HG03159 (cell line): ENCODE measurements at regions not wholly inside any gene's neighbourhood (a gene's known extent, or its start where the extent isn't known, plus 50 kb on each side); places are given as distances from the start of the nearest gene placed in this dataset.

Experiments used
- ATAC-seq: cut with Tn5 transposase; IDR thresholded peaks from one replicate; pipeline ENCODE4 v1.9.1; 2021; ENCODE audit warnings: mild to moderate bottlenecking, moderate library complexity; ENCODE audit not compliant: unreplicated experiment

GRCh38 chr2:199707593-199708185 lies 143.3 kb downstream of the FTCDNL1 start:
- no peak for ATAC-seq

DNA sequence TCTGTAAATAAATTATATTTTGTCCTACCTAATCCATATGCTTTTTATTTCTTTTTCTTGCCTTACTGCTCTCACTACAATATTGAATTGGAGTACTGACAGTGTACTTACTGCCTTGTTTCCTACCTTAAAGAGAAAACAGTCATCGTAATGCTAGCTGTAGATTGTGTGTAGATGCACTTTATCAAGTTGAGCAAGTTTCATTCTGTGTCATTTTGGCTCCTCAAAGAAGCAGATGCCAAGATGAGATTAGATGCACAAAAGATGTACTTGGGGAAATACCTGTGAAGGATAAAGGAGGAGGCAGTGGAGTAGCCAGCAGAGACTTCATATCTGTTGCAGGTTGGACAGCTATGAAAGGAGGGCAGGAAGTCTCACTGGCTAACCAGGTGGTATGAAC lies 145.5 kb downstream of the FTCDNL1 start:
- ATAC-seq: no peak

DNA sequence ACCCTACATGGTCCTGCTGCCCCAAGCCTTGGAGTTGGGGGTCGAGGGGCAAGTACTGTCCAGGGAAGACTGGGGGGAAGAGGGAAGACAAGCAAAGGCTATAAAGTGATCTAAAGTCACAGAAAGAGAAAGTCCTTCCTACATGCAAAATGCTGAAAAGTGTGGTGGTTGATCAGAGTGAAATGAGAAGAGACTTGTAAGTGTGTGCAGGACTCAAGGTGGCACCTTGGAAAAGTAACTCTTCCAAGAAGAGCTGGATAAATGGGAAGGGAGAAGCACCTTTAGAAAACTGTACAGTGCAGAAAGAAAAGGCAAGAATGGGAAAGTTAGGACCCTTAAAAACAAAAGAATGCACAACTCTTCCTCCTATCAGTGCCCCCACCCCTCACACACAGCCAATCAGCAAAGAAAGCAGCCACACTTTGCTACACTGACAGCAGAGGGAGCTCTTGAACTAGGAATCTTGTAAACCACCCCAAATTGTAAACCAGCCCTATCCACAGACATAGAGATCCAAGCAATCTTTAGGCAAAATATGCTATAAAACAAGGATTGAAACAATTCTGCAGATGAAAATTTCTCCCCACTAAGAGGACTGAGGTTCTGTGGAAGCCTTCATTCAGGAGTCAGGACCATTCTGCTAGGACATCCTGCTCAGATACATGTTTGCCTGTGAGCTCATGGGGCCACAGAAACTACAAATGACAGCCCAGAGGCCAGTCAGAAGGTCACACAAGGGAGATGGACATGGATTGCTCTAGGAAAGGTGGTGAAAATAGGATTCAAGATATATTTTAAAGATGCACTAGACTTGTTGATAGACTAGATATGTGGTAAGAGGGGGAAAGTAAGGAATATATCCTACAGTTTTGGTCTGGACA lies 146.4 kb downstream of the FTCDNL1 start:
- no peak for ATAC-seq

DNA sequence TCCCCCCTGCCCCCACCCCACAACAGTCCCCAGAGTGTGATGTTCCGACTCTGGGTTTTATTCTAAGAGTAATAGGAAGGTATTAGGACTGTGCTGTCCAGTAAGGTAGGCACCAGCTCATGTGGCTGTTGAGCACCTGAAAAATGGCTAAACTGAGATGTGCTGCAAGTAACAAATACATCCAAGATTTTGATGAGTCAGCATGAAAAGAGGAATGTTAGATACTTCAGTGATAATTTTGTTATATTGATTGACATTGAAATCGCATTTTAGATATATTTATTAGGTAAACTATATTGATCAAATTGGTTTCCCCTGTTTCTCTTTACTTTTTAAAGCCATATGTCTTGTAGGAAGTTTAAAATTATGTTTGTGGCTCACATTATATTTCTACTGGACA lies 147.8 kb downstream of the FTCDNL1 start:
- no peak for ATAC-seq

DNA sequence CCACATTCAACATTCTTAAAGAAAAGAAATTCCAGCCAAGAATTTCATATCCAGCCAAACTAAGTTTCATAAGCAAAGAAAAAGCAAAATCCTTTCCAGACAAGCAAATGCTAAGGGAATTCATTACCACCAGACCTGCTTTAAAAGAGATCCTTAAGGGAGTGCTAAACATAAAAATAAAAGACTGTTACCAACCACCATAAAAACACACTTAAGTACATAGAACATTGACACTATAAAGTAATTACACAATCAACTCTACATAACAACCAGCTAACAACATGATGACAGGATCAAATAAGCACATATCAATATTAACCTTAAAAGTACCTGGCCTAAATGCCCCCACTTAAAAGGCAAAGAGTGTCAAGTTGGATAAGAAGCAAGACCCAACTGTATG lies 153.5 kb downstream of the FTCDNL1 start:
- ATAC-seq: no peak

GRCh38 chr2:199696048-199696447 lies 154.9 kb downstream of the FTCDNL1 start:
- ATAC-seq: no peak

DNA sequence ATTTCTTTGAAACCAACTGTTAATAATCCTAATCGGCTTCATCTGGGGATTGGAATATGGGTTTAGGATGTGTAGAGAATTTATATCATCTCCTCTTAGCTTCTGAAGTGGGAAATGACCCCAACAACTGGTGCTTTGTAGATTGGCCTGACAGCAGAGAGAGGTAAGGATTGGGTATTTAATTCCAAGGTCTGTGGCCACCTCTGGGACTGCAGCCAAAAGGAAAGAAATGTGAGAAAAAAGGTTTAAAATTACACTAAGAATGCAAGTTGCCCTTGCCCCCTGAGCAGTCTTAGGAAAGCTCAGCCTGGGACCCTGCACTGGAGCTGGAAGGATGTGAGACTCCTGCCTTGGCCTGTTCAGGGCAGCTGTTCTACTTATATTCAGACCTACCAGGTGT lies 157.1 kb downstream of the FTCDNL1 start:
- ATAC-seq: no peak

GRCh38 chr2:199692489-199692888 lies 158.5 kb downstream of the FTCDNL1 start:
- no peak for ATAC-seq

DNA sequence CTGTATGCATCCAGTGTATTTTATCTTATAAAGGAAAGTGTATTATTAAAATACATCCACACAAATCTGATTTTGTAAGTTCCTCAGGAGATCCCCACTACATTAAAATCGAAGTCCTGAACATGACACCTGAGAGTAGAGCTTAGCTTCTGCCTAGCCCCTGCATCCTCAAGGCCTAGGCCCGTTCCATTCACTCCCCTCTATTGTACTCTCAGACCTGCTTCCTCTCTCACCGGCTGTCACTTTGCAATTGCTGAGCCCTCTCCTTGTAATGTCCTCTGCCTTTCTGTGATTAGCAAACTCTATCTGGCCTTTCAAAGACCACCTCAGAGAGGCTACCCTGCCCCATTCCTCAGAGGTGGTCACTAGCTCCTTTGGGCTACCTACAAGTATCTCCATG lies 160.8 kb downstream of the FTCDNL1 start:
- no peak for ATAC-seq

- no peak for ATAC-seq
These were observed 165.3 kb downstream of the FTCDNL1 start for GRCh38 chr2:199685669-199686068.

- no peak for ATAC-seq
These were observed 166.2 kb downstream of the FTCDNL1 start for GRCh38 chr2:199684832-199685231.

- ATAC-seq: no peak
These were observed 166.8 kb downstream of the FTCDNL1 start for GRCh38 chr2:199684168-199684567.

DNA sequence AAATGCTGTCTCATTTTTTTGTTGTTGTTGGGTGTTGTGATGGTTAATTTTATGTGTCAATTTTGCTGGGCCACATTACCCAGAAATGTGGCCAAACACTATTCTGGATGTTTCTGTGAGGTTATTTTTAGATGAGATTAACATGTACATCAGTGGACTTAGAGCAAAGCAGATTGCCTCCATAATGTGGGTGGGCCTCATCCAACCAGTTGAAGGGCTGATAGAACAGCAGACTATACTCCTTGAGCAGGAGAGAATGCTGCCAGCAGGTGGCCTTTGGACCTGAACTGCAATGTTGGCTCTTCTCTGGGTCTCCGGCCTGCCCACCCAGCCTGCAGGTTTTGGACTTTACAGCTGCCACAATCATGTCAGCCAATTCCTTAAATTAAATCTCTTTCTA lies 169.0 kb downstream of the FTCDNL1 start:
- ATAC-seq: no peak

GRCh38 chr2:199680482-199680881 lies 170.5 kb downstream of the FTCDNL1 start:
- ATAC-seq: no peak

GRCh38 chr2:199679883-199680282 lies 171.1 kb downstream of the FTCDNL1 start:
- no peak for ATAC-seq

GRCh38 chr2:199677881-199678280 lies 173.1 kb downstream of the FTCDNL1 start:
- no peak for ATAC-seq

DNA sequence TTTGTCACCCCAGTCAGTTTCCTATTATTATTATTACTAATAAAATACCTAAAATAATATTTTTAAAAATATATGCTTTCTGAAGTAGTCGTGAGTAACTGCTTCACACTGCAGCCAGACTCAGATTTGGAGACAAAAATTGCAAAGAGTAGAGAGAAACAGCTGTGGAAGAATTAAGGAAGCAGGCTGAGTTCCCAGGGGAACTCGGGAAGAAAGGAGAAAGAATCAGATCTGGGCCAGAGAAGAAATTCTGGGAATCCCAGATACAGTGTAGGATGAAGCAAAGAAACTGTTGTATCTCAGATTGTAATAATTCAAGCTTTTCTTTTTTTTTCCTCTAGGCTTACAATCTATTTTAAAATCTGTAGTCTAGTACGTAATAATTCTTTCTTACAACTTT lies 182.3 kb downstream of the FTCDNL1 start:
- ATAC-seq: no peak

DNA sequence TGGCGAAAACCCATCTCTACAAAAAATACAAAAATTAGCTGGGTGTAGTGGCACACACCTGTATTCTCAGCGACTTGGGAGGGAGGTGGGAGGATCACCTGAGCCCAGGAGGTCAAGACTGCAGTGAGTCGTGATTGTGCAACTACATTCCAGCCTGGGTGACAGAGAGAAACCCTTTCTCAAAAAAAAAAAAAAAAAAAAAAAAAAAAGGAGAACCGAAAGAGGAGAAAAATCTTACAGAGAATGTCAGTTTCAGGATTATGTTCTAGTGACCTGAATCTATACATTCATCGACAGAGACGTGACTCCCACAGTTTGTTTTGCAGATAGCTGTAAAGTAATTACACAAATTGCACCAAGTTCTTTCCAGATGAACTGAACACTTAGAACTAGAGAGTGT lies 187.8 kb downstream of the FTCDNL1 start:
- ATAC-seq: peak; percentile 63

DNA sequence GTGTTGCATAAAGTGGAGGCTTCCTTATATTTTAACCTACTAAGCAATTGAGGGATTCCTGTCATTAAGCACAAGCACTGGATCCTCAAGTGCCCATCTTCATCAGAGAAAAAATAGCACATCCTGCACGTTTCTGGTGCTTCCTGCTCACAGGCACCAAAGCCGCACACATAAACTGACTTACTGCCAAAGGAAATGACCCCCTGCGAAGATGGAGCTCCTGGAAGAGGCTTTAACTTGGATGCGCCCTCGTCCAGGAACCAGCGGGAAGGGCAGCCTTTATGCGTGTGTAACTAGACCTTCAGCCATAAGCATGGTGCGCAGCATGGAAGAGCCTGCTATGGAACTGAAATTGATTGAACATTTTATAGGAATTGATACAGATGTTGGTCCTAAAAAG lies 188.7 kb downstream of the FTCDNL1 start:
- no peak for ATAC-seq

GRCh38 chr2:199660167-199660566 lies 190.8 kb downstream of the FTCDNL1 start:
- ATAC-seq: no peak

- no peak for ATAC-seq
These were observed 191.8 kb downstream of the FTCDNL1 start for GRCh38 chr2:199659207-199659606.

DNA sequence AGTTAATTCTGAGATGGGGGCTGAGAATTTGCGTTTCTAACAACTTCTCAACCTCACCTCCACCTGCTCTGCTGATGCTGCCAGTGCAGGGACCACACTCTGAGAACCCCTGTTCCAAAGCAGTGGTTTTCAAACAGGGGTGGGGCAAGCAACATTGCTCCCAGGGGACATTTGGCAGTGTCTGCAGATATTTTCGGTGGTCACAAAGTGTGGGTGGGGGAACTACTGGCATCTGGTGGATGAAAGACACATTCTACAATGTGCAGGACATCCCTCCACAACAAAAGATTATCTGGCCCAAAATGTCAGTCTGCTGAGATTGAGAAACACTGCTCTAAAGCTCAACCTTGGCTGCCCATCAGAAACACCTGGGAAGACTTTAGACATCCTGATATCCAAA lies 188.7 kb upstream of the SATB2 start:
- peak; percentile 84 for ATAC-seq

GRCh38 chr2:199631129-199631528 lies 173.4 kb upstream of the SATB2 start:
- ATAC-seq: no peak
